Naive thymus-derived CD8-positive, alpha-beta T cell (primary cell): ENCODE measurements at regions not wholly inside any gene's neighbourhood (a gene's known extent, or its start where the extent isn't known, plus 50 kb on each side); places are given as distances from the start of the nearest gene placed in this dataset.

ENCODE experiments used
- ATAC-seq, 2 donors: fragments of 150-1000 bp; cut with Tn5 transposase in 1 of 2; sonication (Bioruptor Pico), chemical (Tn5 transposase) in 1 of 2; 1 replicate in 1 of 2; 2 replicates in 1 of 2; pipeline ENCODE4 v1.10.0; 2021; ENCODE audit warnings: mild to moderate bottlenecking in 2 of 2, moderate library complexity in 2 of 2
- POLR2A ChIA-PET: fragments of 350-600 bp; sonication (Branson Sonifier 250); formaldehyde crosslinking; loops from one replicate; lab custom pipeline; 2021; ENCODE audit warnings: antibody characterized with exemption; lab: Charles Lee
- DNase-seq, 10 donors: peaks; one replicate each; pipeline versions ENCODE4 v3.0.0 to v3.0.0-alpha.2; 2020 to 2022
- H3K27ac Mint-ChIP-seq, 10 donors: one replicate each; pipeline ENCODE4 v1.8.0; 2020 to 2022; ENCODE audit warnings: mild to moderate bottlenecking in 10 of 10, mixed read lengths in 10 of 10, moderate library complexity in 4 of 10, inconsistent platforms in 1 of 10
- H3K27me3 Mint-ChIP-seq, 5 donors: one replicate each; pipeline ENCODE4 v1.8.0; 2021 to 2022; ENCODE audit warnings: mixed read lengths in 5 of 5
- H3K36me3 Mint-ChIP-seq, 3 donors: one replicate each; pipeline ENCODE4 v1.8.0; 2020 to 2022; ENCODE audit warnings: mixed read lengths in 3 of 3, mild to moderate bottlenecking in 2 of 3, inconsistent platforms in 1 of 3
- H3K4me1 Mint-ChIP-seq, 4 donors: one replicate each; pipeline ENCODE4 v1.8.0; 2021 to 2022; ENCODE audit warnings: mixed read lengths in 4 of 4
- H3K4me3 Mint-ChIP-seq, 10 donors: one replicate each; pipeline ENCODE4 v1.8.0; 2020 to 2022; ENCODE audit warnings: mild to moderate bottlenecking in 10 of 10, mixed read lengths in 10 of 10, moderate library complexity in 6 of 10, inconsistent platforms in 1 of 10
- H3K9me3 Mint-ChIP-seq, 9 donors: one replicate each; pipeline ENCODE4 v1.8.0; 2020 to 2022; ENCODE audit warnings: mixed read lengths in 9 of 9, mild to moderate bottlenecking in 3 of 9, inconsistent platforms in 1 of 9, moderate library complexity in 1 of 9

DNA sequence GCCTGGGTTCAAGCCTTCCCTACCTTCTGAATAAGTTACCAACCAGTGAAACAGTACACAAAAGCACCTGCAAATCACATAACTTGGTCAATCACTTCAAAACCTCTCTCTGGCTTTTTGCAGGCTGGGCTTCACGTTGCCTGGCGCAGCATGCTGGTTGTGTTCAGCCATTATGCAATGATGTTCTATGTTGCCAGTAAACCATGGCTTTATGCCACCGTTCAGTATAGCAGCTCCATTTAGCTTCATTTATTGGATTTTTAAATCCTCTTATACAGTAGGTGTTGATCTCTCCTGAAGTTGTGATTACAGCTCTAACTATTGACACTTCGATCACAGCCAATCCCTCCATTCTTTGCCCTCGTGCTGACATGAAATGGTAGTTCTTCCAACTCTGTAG is 233.6 kb upstream of the PTBP2 start:
- H3K9me3 Mint-ChIP-seq: peaks cover 0 to 2% (median 0%) of the 10 kb centered on the region in 9 donors

DNA sequence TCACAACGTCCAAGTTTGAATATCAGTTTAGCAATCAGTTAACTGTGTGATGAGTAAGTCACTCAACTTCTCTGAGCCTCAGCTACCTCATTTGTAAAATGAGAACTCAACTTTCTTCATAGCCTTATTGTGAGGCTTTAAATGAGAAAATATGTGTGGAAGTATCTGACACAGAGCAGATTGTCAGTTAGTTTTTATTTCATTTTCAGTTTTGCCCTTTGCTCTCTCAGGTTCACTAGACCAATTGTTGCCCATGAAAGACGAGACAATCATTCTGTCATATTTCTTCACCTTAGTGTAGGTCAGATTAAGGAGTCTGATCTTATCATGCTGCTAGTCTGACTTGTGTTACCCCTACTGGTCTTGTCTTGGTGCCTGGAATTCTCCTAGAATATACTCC is 232.8 kb upstream of the PTBP2 start:
- Mint-ChIP-seq H3K4me1 (no peaks in the 10 kb centered on the region), H3K4me3 (no peak overlapping the region), H3K36me3 (no peaks in the 10 kb centered on the region), H3K9me3 (peaks cover 0 to 2% (median 0%) of the 10 kb centered on the region in 9 donors), H3K27ac (no peak overlapping the region), H3K27me3 (peaks cover 0 to 8% (median 0%) of the 10 kb centered on the region in 5 donors)
- POLR2A ChIA-PET: no interaction called here
- DNase-seq: no peak
- no peak for ATAC-seq

More for the DNA sequence above, 233.6 kb upstream of the PTBP2 start:
- ATAC-seq: no peak
- H3K36me3 Mint-ChIP-seq: no peaks in the 10 kb centered on the region
- POLR2A ChIA-PET: no interaction called here
- no peaks in the 10 kb centered on the region for H3K4me1 Mint-ChIP-seq
- no peak for DNase-seq
- no peak overlapping the region for H3K4me3 Mint-ChIP-seq
- peaks cover 0 to 8% (median 0%) of the 10 kb centered on the region in 5 donors for H3K27me3 Mint-ChIP-seq
- no peak overlapping the region for H3K27ac Mint-ChIP-seq

- Mint-ChIP-seq H3K9me3 (peaks cover 0 to 2% (median 0%) of the 10 kb centered on the region in 9 donors), H3K27me3 (peaks cover 0 to 11% (median 0%) of the 10 kb centered on the region in 5 donors), H3K27ac (peak overlapping the region in 1 of 10 donors; percentile 2), H3K4me3 (no peak overlapping the region), H3K4me1 (no peaks in the 10 kb centered on the region), H3K36me3 (no peaks in the 10 kb centered on the region)
- no peak for DNase-seq
- POLR2A ChIA-PET: no interaction called here
- no peak for ATAC-seq
Observed at GRCh38 chr1:96492236-96492635, 229.3 kb upstream of the PTBP2 start.

GRCh38 chr1:96498744-96499340 is 222.7 kb upstream of the PTBP2 start:
- POLR2A ChIA-PET: no interaction called here

DNA sequence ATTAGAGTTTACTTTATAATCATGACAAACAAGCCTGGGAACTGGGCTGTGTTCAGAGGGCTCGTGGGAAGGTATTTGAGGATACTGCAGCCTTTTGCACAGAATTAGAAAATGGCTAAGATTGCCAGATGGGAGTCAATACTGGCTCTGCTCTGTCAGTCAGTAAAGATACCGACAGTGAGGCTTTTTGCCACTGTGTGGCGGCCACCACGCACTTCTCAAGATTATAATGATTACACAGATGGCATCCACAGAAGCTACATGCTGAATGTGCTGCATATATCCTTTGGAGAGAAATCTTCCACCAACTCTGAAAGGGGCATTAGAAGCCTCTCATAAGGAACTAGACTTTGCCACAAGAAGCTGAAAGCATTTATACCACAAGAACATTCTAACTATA is 213.4 kb upstream of the PTBP2 start:
- Mint-ChIP-seq H3K36me3 (no peaks in the 10 kb centered on the region), H3K4me1 (no peaks in the 10 kb centered on the region), H3K27ac (no peak overlapping the region), H3K4me3 (no peak overlapping the region), H3K27me3 (peaks cover 2 to 41% (median 8%) of the 10 kb centered on the region in 5 donors), H3K9me3 (peaks cover 0 to 4% (median 0%) of the 10 kb centered on the region in 9 donors)
- DNase-seq (no peak), ATAC-seq (no peak)
- POLR2A ChIA-PET: no interaction called here

More at GRCh38 chr1:96498744-96499340, 222.7 kb upstream of the PTBP2 start:
- H3K27ac Mint-ChIP-seq: no peak overlapping the region
- no peaks in the 10 kb centered on the region for H3K36me3 Mint-ChIP-seq
- no peak overlapping the region for H3K4me3 Mint-ChIP-seq
- DNase-seq (no peak), ATAC-seq (no peak)
- H3K9me3 Mint-ChIP-seq: no peaks in the 10 kb centered on the region
- no peaks in the 10 kb centered on the region for H3K4me1 Mint-ChIP-seq
- peaks cover 0 to 7% (median 0%) of the 10 kb centered on the region in 5 donors for H3K27me3 Mint-ChIP-seq

DNA sequence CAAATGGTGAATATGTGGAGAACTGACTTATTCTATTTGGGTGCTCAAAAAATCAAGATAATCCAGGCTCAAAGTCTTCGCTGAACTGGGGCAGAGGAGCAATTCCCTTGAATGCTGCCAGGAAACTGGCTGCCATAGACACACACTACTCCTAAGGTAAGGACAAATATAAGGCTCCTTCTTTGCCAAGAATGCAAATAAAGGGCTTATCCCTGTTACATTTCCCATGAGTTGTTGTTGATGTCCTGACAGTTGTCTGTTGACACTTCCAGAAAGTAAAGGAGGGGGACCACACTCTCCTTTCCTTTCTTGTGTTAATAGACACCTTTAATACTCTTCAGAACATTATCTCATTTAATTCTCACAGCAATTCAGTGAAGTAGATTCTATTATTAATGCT is 212.2 kb upstream of the PTBP2 start:
- Mint-ChIP-seq H3K4me3 (no peak overlapping the region), H3K4me1 (no peaks in the 10 kb centered on the region), H3K27ac (no peak overlapping the region), H3K27me3 (peaks cover 2 to 41% (median 8%) of the 10 kb centered on the region in 5 donors), H3K9me3 (peaks cover 0 to 4% (median 0%) of the 10 kb centered on the region in 9 donors), H3K36me3 (no peaks in the 10 kb centered on the region)
- DNase-seq (no peak), ATAC-seq (no peak)
- POLR2A ChIA-PET: no interaction called here

DNA sequence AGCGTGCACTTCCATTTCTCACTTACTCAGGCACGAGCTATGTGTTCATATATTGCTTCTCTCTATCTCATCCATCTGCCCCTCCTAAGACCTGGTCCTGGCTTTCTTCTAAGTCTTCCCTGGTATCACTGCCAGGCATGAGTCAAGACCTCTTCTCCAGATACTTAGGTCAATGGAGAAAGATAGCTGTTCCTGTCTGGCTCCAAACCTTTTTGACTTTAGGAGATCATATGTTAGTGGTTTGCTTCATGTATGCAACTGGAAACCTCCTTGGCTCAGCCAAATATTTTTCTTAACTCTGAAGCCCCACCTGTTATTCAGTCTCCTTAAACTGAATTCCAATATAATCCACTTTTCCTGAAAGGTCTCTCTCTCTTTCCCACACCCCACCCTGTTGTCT is 211.6 kb upstream of the PTBP2 start:
- ATAC-seq (no peak), DNase-seq (no peak)
- H3K4me3 Mint-ChIP-seq: no peak overlapping the region
- no peak overlapping the region for H3K27ac Mint-ChIP-seq
- peaks cover 2 to 41% (median 8%) of the 10 kb centered on the region in 5 donors for H3K27me3 Mint-ChIP-seq
- no peaks in the 10 kb centered on the region for H3K36me3 Mint-ChIP-seq
- H3K9me3 Mint-ChIP-seq: peaks cover 0 to 4% (median 0%) of the 10 kb centered on the region in 9 donors
- POLR2A ChIA-PET: no interaction called here
- no peaks in the 10 kb centered on the region for H3K4me1 Mint-ChIP-seq

GRCh38 chr1:96510391-96510790 is 211.2 kb upstream of the PTBP2 start:
- ATAC-seq (no peak), DNase-seq (no peak)
- H3K4me1 Mint-ChIP-seq: no peaks in the 10 kb centered on the region
- H3K27me3 Mint-ChIP-seq: peaks cover 2 to 37% (median 7%) of the 10 kb centered on the region in 5 donors
- H3K9me3 Mint-ChIP-seq: peaks cover 0 to 4% (median 0%) of the 10 kb centered on the region in 9 donors
- no peaks in the 10 kb centered on the region for H3K36me3 Mint-ChIP-seq
- no peak overlapping the region for H3K27ac Mint-ChIP-seq
- no peak overlapping the region for H3K4me3 Mint-ChIP-seq
- POLR2A ChIA-PET: no interaction called here

- DNase-seq (no peak), ATAC-seq (no peak)
- no peaks in the 10 kb centered on the region for H3K4me1 Mint-ChIP-seq
- no peaks in the 10 kb centered on the region for H3K36me3 Mint-ChIP-seq
- H3K9me3 Mint-ChIP-seq: peaks cover 0 to 4% (median 0%) of the 10 kb centered on the region in 9 donors
- POLR2A ChIA-PET: no interaction called here
- no peak overlapping the region for H3K4me3 Mint-ChIP-seq
- H3K27me3 Mint-ChIP-seq: peaks cover 2 to 32% (median 5%) of the 10 kb centered on the region in 5 donors
- H3K27ac Mint-ChIP-seq: no peak overlapping the region
Observed at GRCh38 chr1:96510911-96511310, 210.7 kb upstream of the PTBP2 start.

- DNase-seq (no peak), ATAC-seq (no peak)
- POLR2A ChIA-PET: no interaction called here
- Mint-ChIP-seq H3K36me3 (no peaks in the 10 kb centered on the region), H3K27me3 (peaks cover 0 to 15% (median 1%) of the 10 kb centered on the region in 5 donors), H3K4me1 (no peaks in the 10 kb centered on the region), H3K27ac (no peak overlapping the region), H3K9me3 (peaks cover 0 to 4% (median 0%) of the 10 kb centered on the region in 9 donors), H3K4me3 (no peak overlapping the region)
Observed at GRCh38 chr1:96513136-96513535, 208.4 kb upstream of the PTBP2 start.

DNA sequence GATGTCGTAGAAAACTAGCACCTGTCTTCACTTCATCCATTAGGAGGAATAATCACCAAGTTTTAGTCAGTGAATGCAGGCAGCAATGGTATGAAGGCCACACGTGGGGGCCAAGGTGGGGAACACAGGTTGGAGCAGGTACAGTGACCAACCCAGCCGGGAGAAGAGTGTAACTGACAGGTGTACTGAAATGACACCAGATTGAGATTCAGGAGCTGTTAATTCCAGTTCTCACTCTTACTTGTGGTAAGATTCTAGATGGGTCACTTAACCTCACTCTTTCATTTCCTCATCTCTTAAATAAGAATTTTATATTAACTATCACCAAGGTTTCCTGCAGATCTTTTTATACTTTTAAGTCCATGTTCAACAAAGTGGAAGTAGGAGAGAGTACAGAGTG is 206.2 kb upstream of the PTBP2 start:
- POLR2A ChIA-PET: no interaction called here
- ATAC-seq: no peak

DNA sequence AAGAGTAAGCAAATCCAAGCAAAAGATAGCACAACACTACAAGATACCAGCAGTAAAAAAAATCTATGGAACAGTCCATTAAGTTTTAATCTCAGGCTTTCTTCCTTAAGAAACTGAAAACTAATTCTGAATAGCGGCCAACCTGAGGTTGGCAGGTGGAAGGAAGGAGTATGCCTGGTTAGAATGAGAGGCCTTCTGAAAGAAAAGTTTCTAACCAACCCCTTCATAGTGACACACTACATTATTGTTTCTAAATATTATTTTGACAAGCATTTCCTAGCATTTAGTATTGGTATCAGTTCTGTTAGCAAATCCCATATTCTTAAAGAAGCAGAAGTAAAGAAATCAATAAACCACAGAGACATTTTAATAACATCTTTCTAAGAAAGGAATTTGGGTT is 205.7 kb upstream of the PTBP2 start:
- ATAC-seq (no peak), DNase-seq (no peak)
- Mint-ChIP-seq H3K27me3 (peaks cover 0 to 7% (median 4%) of the 10 kb centered on the region in 5 donors), H3K36me3 (no peaks in the 10 kb centered on the region), H3K4me3 (no peak overlapping the region), H3K4me1 (no peaks in the 10 kb centered on the region), H3K27ac (no peak overlapping the region), H3K9me3 (peaks cover 0 to 4% (median 0%) of the 10 kb centered on the region in 9 donors)
- POLR2A ChIA-PET: no interaction called here

More for the DNA sequence above, 206.2 kb upstream of the PTBP2 start:
- Mint-ChIP-seq H3K36me3 (no peaks in the 10 kb centered on the region), H3K27me3 (peaks cover 0 to 9% (median under 1%) of the 10 kb centered on the region in 5 donors), H3K4me1 (no peaks in the 10 kb centered on the region), H3K27ac (no peak overlapping the region), H3K9me3 (peaks cover 0 to 4% (median 0%) of the 10 kb centered on the region in 9 donors), H3K4me3 (no peak overlapping the region)
- no peak for DNase-seq

GRCh38 chr1:96519851-96520578 is 201.6 kb upstream of the PTBP2 start:
- Mint-ChIP-seq H3K27ac (no peak overlapping the region), H3K27me3 (peaks cover 0 to 9% (median 3%) of the 10 kb centered on the region in 5 donors), H3K4me1 (no peaks in the 10 kb centered on the region), H3K4me3 (no peak overlapping the region), H3K36me3 (no peaks in the 10 kb centered on the region), H3K9me3 (peaks cover 0 to 2% (median 0%) of the 10 kb centered on the region in 9 donors)
- POLR2A ChIA-PET: no interaction called here
- ATAC-seq (no peak), DNase-seq (no peak)
